Psoas muscle (tissue), 7 donors: ENCODE measurements at regions not wholly inside any gene's neighbourhood (a gene's known extent, or its start where the extent isn't known, plus 50 kb on each side); places are given as distances from the start of the nearest gene placed in this dataset.
A peak's percentile ranks its signal among the peaks of the same experiment; 100 is the strongest.

Source experiments
- ATAC-seq, 4 donors: fragments of 200-7000 bp; cut with Tn5 transposase; one replicate each; pipeline ENCODE4 v1.9.1; 2020; ENCODE audit warnings: moderate library complexity in 3 of 4, mild to moderate bottlenecking in 2 of 4
- DNase-seq, 2 donors: peaks; one replicate each; pipeline ENCODE4 v3.0.0-alpha.2; 2020
- H3K27ac ChIP-seq: fragments of 200-600 bp; one replicate; pipeline ENCODE4 v1.8.0; 2022
- H3K27me3 ChIP-seq, 3 donors: fragments of 200-600 bp in 1 of 3; one replicate each; pipeline versions ENCODE4 v1.6.1 to v1.8.0; 2013 to 2022; ENCODE audit warnings: low read length in 2 of 3, mild to moderate bottlenecking in 2 of 3, moderate library complexity in 1 of 3; ENCODE audit not compliant: insufficient read depth in 3 of 3
- H3K36me3 ChIP-seq, 2 donors: fragments of 200-600 bp in 1 of 2; one replicate each; pipeline versions ENCODE4 v1.6.1 to v1.8.0; 2013 to 2022; ENCODE audit warnings: low read depth in 1 of 2, mild to moderate bottlenecking in 1 of 2, moderate library complexity in 1 of 2; ENCODE audit not compliant: insufficient read depth in 1 of 2
- H3K4me1 ChIP-seq: fragments of 200-600 bp; one replicate; pipeline ENCODE4 v1.8.0; 2022
- H3K4me3 ChIP-seq: fragments of 200-600 bp; one replicate; pipeline ENCODE4 v1.8.0; 2022; ENCODE audit warnings: mild to moderate bottlenecking
- H3K9me3 ChIP-seq: fragments of 200-600 bp; one replicate; pipeline ENCODE4 v1.8.0; 2022
- CTCF ChIP-seq: fragments of 200-600 bp; IDR thresholded peaks from one replicate; pipeline ENCODE4 v1.8.0; 2022; ENCODE audit warnings: antibody characterized with exemption
- WGBS, 3 donors: extraction: QIAGEN DNeasy Blood & Tissue Kit; methylation state at CpG; one replicate each; pipeline versions ENCODE4 v1.1.6 to v1.1.7; 2013; 5-methylcytosine and 5-hydroxymethylcytosine counted together
- intact Hi-C, 2 donors: fragments of 100-400 bp; cut with DNase I; formaldehyde crosslinking; loops; one replicate each; pipeline versions ENCODE4 v1.11.0 to v1.14.2; 2022
- donor health status: healthy with polysubstance abuse.
- donor health status: DM: no; HTN: no; CAD: no; lungs with moderate emphysema.
- donor health status: Bipolar disorder and iron deficiency.
- donor health status: healthy.
- donor health status: DM: yes; HTN: yes; CAD: no.
- donor health status: DM: no; HTN: no; CAD: no.
- donor health status: DM: yes; HTN: yes; CAD: no.

- WGBS, 3 donors, result 79 to 92% (median 81%) methylated on average over 2 of the region's 2 CpGs
- TF ChIP-seq CTCF, result no peak
- no peaks in the 10 kb centered on the region for H3K9me3 ChIP-seq
- H3K27ac ChIP-seq, result no peak overlapping the region
- H3K4me3 ChIP-seq, result no peak overlapping the region
- intact Hi-C loops, result no loop called here
- no peak for DNase-seq
- no peaks in the 10 kb centered on the region for H3K27me3 ChIP-seq
- H3K4me1 ChIP-seq, result peaks cover 12% of the 10 kb centered on the region
- no peaks in the 10 kb centered on the region for H3K36me3 ChIP-seq
- ATAC-seq, result no peak
These were observed 82.0 kb upstream of the DPH5 start for GRCh38 chr1:101107496-101108110.

GRCh38 chr1:101105877-101106276, 80.3 kb upstream of the DPH5 start:
- peak in 3 of 4 donors; percentile 59 to 76 (median 70) for ATAC-seq
- no peak for TF ChIP-seq CTCF
- no peaks in the 10 kb centered on the region for H3K27me3 ChIP-seq
- intact Hi-C loops, result no loop called here
- H3K4me1 ChIP-seq, result peaks cover 9% of the 10 kb centered on the region
- no peaks in the 10 kb centered on the region for H3K9me3 ChIP-seq
- H3K27ac ChIP-seq, result no peak overlapping the region
- no peak for DNase-seq
- no peaks in the 10 kb centered on the region for H3K36me3 ChIP-seq
- WGBS, 3 donors, result 25 to 53% (median 29%) methylated on average over 2 of the region's 2 CpGs
- H3K4me3 ChIP-seq, result no peak overlapping the region

GRCh38 chr1:101102426-101103156, 77.0 kb upstream of the DPH5 start:
- ATAC-seq, result no peak

GRCh38 chr1:101101360-101101759, 75.8 kb upstream of the DPH5 start:
- H3K4me1 ChIP-seq, result peaks cover 8% of the 10 kb centered on the region
- ATAC-seq (no peak), DNase-seq (no peak)
- H3K27ac ChIP-seq, result no peak overlapping the region
- intact Hi-C loops, result no loop called here
- no peak overlapping the region for H3K4me3 ChIP-seq
- no peaks in the 10 kb centered on the region for H3K27me3 ChIP-seq
- no peaks in the 10 kb centered on the region for H3K36me3 ChIP-seq
- no peak for TF ChIP-seq CTCF
- no peaks in the 10 kb centered on the region for H3K9me3 ChIP-seq
- WGBS, 3 donors, result 77 to 86% (median 83%) methylated on average over 2 of the region's 2 CpGs

More at GRCh38 chr1:101102426-101103156, 77.0 kb upstream of the DPH5 start:
- TF ChIP-seq CTCF, result no peak
- no peak overlapping the region for H3K4me3 ChIP-seq
- no peak overlapping the region for H3K27ac ChIP-seq
- H3K36me3 ChIP-seq, result no peaks in the 10 kb centered on the region
- no peak for DNase-seq
- intact Hi-C loops, result no loop called here
- no peaks in the 10 kb centered on the region for H3K9me3 ChIP-seq
- 79 to 87% (median 80%) methylated on average over 2 of the region's 2 CpGs for WGBS, 3 donors
- peaks cover 9% of the 10 kb centered on the region for H3K4me1 ChIP-seq
- no peaks in the 10 kb centered on the region for H3K27me3 ChIP-seq
